Spleen (tissue), 11 donors: ENCODE measurements at regions not wholly inside any gene's neighbourhood (a gene's known extent, or its start where the extent isn't known, plus 50 kb on each side); places are given as distances from the start of the nearest gene placed in this dataset.
"Not testable (repeated sequence)": the region's sequence is repeated elsewhere in the genome, so short reads cannot be mapped to it uniquely, and the experiment has no call there.

Source experiments
- DNase-seq: peaks from one replicate; pipeline ENCODE4 v3.0.0-alpha.2; 2020
- H3K27ac ChIP-seq, 8 donors: fragments of 200-600 bp; sonication (generic) in 7 of 8; 1 replicate in 4 of 8; 2 replicates in 4 of 8; pipeline versions ENCODE4 v1.5.0 to v1.8.0; 2016 to 2021; ENCODE audit warnings: inconsistent platforms in 4 of 8, mild to moderate bottlenecking in 4 of 8, moderate library complexity in 1 of 8
- H3K27me3 ChIP-seq, 7 donors: fragments of 200-600 bp; sonication (generic) in 6 of 7; replicated peaks in 1 of 7; 1 replicate in 4 of 7; 2 replicates in 3 of 7; pipeline versions ENCODE4 v1.5.0 to v1.8.0; 2016 to 2021; ENCODE audit warnings: inconsistent platforms in 3 of 7, mild to moderate bottlenecking in 1 of 7
- H3K36me3 ChIP-seq, 6 donors: fragments of 200-600 bp; sonication (generic) in 5 of 6; 1 replicate in 4 of 6; 2 replicates in 2 of 6; pipeline versions ENCODE4 v1.5.0 to v1.8.0; 2016 to 2021; ENCODE audit warnings: inconsistent platforms in 2 of 6
- H3K4me1 ChIP-seq, 6 donors: fragments of 200-600 bp; sonication (generic) in 5 of 6; 1 replicate in 3 of 6; 2 replicates in 3 of 6; pipeline versions ENCODE4 v1.5.0 to v1.8.0; 2016 to 2021; ENCODE audit warnings: inconsistent platforms in 3 of 6
- H3K4me3 ChIP-seq, 8 donors: fragments of 200-600 bp; sonication (generic) in 7 of 8; 1 replicate in 4 of 8; 2 replicates in 4 of 8; pipeline versions ENCODE4 v1.5.0 to v1.8.0; 2016 to 2021; ENCODE audit warnings: inconsistent platforms in 4 of 8, mild to moderate bottlenecking in 4 of 8, moderate library complexity in 2 of 8
- H3K9me3 ChIP-seq, 8 donors: fragments of 200-600 bp; sonication (generic) in 7 of 8; 1 replicate in 4 of 8; 2 replicates in 4 of 8; pipeline versions ENCODE4 v1.5.0 to v1.8.0; 2016 to 2021; ENCODE audit warnings: inconsistent platforms in 4 of 8
- CTCF ChIP-seq, 11 experiments: fragments of 200-600 bp in 7 of 11; fragments of 450-650 bp in 4 of 11; sonication (generic) in 4 of 11; IDR thresholded peaks in 8 of 11; conservative IDR thresholded peaks in 3 of 11; 1 replicate in 7 of 11; 2 replicates in 4 of 11; pipeline versions ENCODE4 v1.4.0 to v1.8.0; 2016 to 2021; ENCODE audit warnings: antibody characterized with exemption in 11 of 11, inconsistent platforms in 4 of 11, mild to moderate bottlenecking in 1 of 11
- POLR2A ChIP-seq, 3 donors: fragments of 450-650 bp; IDR thresholded peaks; one replicate each; pipeline ENCODE4 v1.5.1; 2017; ENCODE audit warnings: antibody characterized with exemption in 3 of 3, mild to moderate bottlenecking in 1 of 3
- POLR2AphosphoS5 ChIP-seq, 3 donors: sonication (generic); formaldehyde crosslinking; IDR thresholded peaks; one replicate each; pipeline ENCODE4 v1.5.1; 2017; ENCODE audit warnings: antibody characterized with exemption in 3 of 3
- WGBS, 5 donors: extraction: QIAGEN DNeasy Blood & Tissue Kit in 3 of 5; methylation state at CpG; one replicate each; pipeline versions ENCODE4 v1.1.5 to v1.1.7; 2013 to 2018; 5-methylcytosine and 5-hydroxymethylcytosine counted together
- intact Hi-C: fragments of 100-400 bp; cut with DNase I; formaldehyde crosslinking; loops from one replicate; pipeline ENCODE4 v1.15.0; 2023; ENCODE audit warnings: low total_unique reads
- donor health status: healthy with polysubstance abuse.
- donor health status: DM: no; HTN: no; CAD: no; lungs with moderate emphysema.
- donor health status: DM: no; HTN: no; CAD: no.
- donor health status: Bipolar disorder and iron deficiency.
- donor health status: healthy.
- donor health status: DM: no; HTN: no; CAD: no.
- donor health status: DM: yes; HTN: yes; CAD: no.

GRCh38 chr5:50320131-50320749 is 120.8 kb downstream of the EMB start:
- Histone ChIP-seq H3K9me3 (no peaks in the 10 kb centered on the region), H3K27ac (no peak overlapping the region), H3K36me3 (no peaks in the 10 kb centered on the region), H3K27me3 (no peaks in the 10 kb centered on the region), H3K4me3 (no peak overlapping the region), H3K4me1 (peaks cover 0 to 3% (median 0%) of the 10 kb centered on the region in 6 donors)
- 55 to 73% (median 63%) methylated on average over 1 of the region's 1 CpG for WGBS, 5 donors
- DNase-seq: no peak
- TF ChIP-seq POLR2AphosphoS5 (IDR thresholded peaks at IDR 0.05) (no peak), POLR2A (IDR thresholded peaks at IDR 0.05) (no peak), CTCF (IDR thresholded peaks at IDR 0.05 in 8 of 11, conservative IDR thresholded peaks at IDR 0.05 in 3 of 11) (no peak)
- intact Hi-C loops: no loop called here

- intact Hi-C loops: no loop called here
- H3K27ac ChIP-seq: no peak overlapping the region
- TF ChIP-seq POLR2AphosphoS5 (IDR thresholded peaks at IDR 0.05): no peak
- no peak for TF ChIP-seq POLR2A (IDR thresholded peaks at IDR 0.05)
- TF ChIP-seq CTCF (IDR thresholded peaks at IDR 0.05 in 8 of 11, conservative IDR thresholded peaks at IDR 0.05 in 3 of 11): no peak
Measured at GRCh38 chr5:50318220-50318619, 122.9 kb downstream of the EMB start.

GRCh38 chr5:50306488-50306887 is 134.6 kb downstream of the EMB start:
- H3K4me3 ChIP-seq, H3K4me1 ChIP-seq, H3K36me3 ChIP-seq, H3K27ac ChIP-seq, DNase-seq, H3K27me3 ChIP-seq, intact Hi-C loops: not testable (repeated sequence)
- 54 to 72% (median 64%) methylated on average over 4 of the region's 4 CpGs for WGBS, 5 donors
- H3K9me3 ChIP-seq: peaks cover 0 to 16% (median 0%) of the 10 kb centered on the region in 8 donors

More at GRCh38 chr5:50318220-50318619, 122.9 kb downstream of the EMB start:
- WGBS, 5 donors: 43 to 83% (median 66%) methylated on average over 1 of the region's 1 CpG
- H3K36me3 ChIP-seq: no peaks in the 10 kb centered on the region
- DNase-seq: no peak
- H3K4me1 ChIP-seq: no peaks in the 10 kb centered on the region
- H3K4me3 ChIP-seq: no peak overlapping the region
- no peaks in the 10 kb centered on the region for H3K27me3 ChIP-seq
- H3K9me3 ChIP-seq: no peaks in the 10 kb centered on the region

- no peak for DNase-seq
- H3K9me3 ChIP-seq: peaks cover 0 to 16% (median 0%) of the 10 kb centered on the region in 8 donors
- H3K4me3 ChIP-seq: no peak overlapping the region
- WGBS, 5 donors: 83 to 92% (median 88%) methylated on average over 3 of the region's 3 CpGs
- no peaks in the 10 kb centered on the region for H3K36me3 ChIP-seq
- TF ChIP-seq POLR2AphosphoS5 (IDR thresholded peaks at IDR 0.05): no peak
- TF ChIP-seq CTCF (IDR thresholded peaks at IDR 0.05 in 8 of 11, conservative IDR thresholded peaks at IDR 0.05 in 3 of 11): no peak
- no peaks in the 10 kb centered on the region for H3K27me3 ChIP-seq
- intact Hi-C loops: no loop called here
- peaks cover 0 to 3% (median 0%) of the 10 kb centered on the region in 6 donors for H3K4me1 ChIP-seq
- no peak overlapping the region for H3K27ac ChIP-seq
Measured at GRCh38 chr5:50302815-50303490, 138.1 kb downstream of the EMB start.
